GM19452 (cell line): ENCODE measurements at regions not wholly inside any gene's neighbourhood (a gene's known extent, or its start where the extent isn't known, plus 50 kb on each side); places are given as distances from the start of the nearest gene placed in this dataset.
"Not testable (repeated sequence)": the region's sequence is repeated elsewhere in the genome, so short reads cannot be mapped to it uniquely, and the experiment has no call there.

Experiments used
- ATAC-seq: cut with Tn5 transposase; IDR thresholded peaks from one replicate; pipeline ENCODE4 v1.9.1; 2021; ENCODE audit not compliant: unreplicated experiment

GRCh38 chrX:115966920-115967319 is 203.6 kb upstream of the AGTR2 start:
- no peak for ATAC-seq

GRCh38 chrX:115968436-115969252 is 201.9 kb upstream of the AGTR2 start:
- no peak for ATAC-seq

- no peak for ATAC-seq
These were observed 199.8 kb upstream of the AGTR2 start for GRCh38 chrX:115970718-115971117.

GRCh38 chrX:115972717-115973116 is 197.8 kb upstream of the AGTR2 start:
- no peak for ATAC-seq

- no peak for ATAC-seq
These were observed 192.5 kb upstream of the AGTR2 start for GRCh38 chrX:115978068-115978467.

GRCh38 chrX:115983148-115983547 is 187.4 kb upstream of the AGTR2 start:
- ATAC-seq: not testable (repeated sequence)

- not testable (repeated sequence) for ATAC-seq
These were observed 183.1 kb upstream of the AGTR2 start for GRCh38 chrX:115987464-115987863.

- no peak for ATAC-seq
These were observed 181.7 kb upstream of the AGTR2 start for GRCh38 chrX:115988825-115989224.

- ATAC-seq: no peak
These were observed 180.9 kb upstream of the AGTR2 start for GRCh38 chrX:115989686-115990085.

- no peak for ATAC-seq
These were observed 161.2 kb upstream of the AGTR2 start for GRCh38 chrX:116009346-116009745.

GRCh38 chrX:116009861-116010710 is 160.5 kb upstream of the AGTR2 start:
- peak; percentile 69 for ATAC-seq

GRCh38 chrX:116010939-116011338 is 159.6 kb upstream of the AGTR2 start:
- ATAC-seq: no peak

GRCh38 chrX:116031331-116031730 is 139.2 kb upstream of the AGTR2 start:
- no peak for ATAC-seq
